NT2/D1 (cell line): ENCODE measurements at regions not wholly inside any gene's neighbourhood (a gene's known extent, or its start where the extent isn't known, plus 50 kb on each side); places are given as distances from the start of the nearest gene placed in this dataset.

ENCODE experiments used
- SUZ12 ChIP-seq: IDR thresholded peaks from 2 replicates; pipeline ENCODE4 v1.6.1; 2011; ENCODE audit not compliant: insufficient read length, insufficient read depth; ENCODE audit errors: extremely low read depth
- YY1 ChIP-seq: IDR thresholded peaks from 2 replicates; pipeline ENCODE4 v1.6.1; 2011; ENCODE audit not compliant: insufficient read length, insufficient read depth
- ZNF274 ChIP-seq: IDR thresholded peaks from 2 replicates; pipeline ENCODE4 v1.6.1; 2011; ENCODE audit warnings: mild to moderate bottlenecking, low read depth, low read length

GRCh38 chr7:41252551-41252950 lies 450.3 kb downstream of the INHBA start:
- no peak for TF ChIP-seq YY1
- no peak for TF ChIP-seq SUZ12
- no peak for TF ChIP-seq ZNF274
